NCI-H1105 treated with DMSO at 0.1 percent for 48 hours (cell line): ENCODE measurements at regions not wholly inside any gene's neighbourhood (a gene's known extent, or its start where the extent isn't known, plus 50 kb on each side); places are given as distances from the start of the nearest gene placed in this dataset.
A peak's percentile ranks its signal among the peaks of the same experiment; 100 is the strongest.

ENCODE experiments used
- DNase-seq: peaks from one replicate; lab custom pipeline; 2025; lab: John Stamatoyannopoulos, UW

GRCh38 chr9:84450029-84450428, 109.5 kb upstream of the SLC28A3 start:
- no peak for DNase-seq

GRCh38 chr9:84456527-84456926, 116.0 kb upstream of the SLC28A3 start:
- DNase-seq, result no peak

GRCh38 chr9:84460695-84461094, 120.1 kb upstream of the SLC28A3 start:
- no peak for DNase-seq

GRCh38 chr9:84463272-84463671, 122.7 kb upstream of the SLC28A3 start:
- no peak for DNase-seq

- no peak for DNase-seq
Observed at GRCh38 chr9:84466580-84467285, 126.2 kb upstream of the SLC28A3 start.

GRCh38 chr9:84471816-84472215, 131.3 kb upstream of the SLC28A3 start:
- no peak for DNase-seq

GRCh38 chr9:84478996-84479395, 138.4 kb upstream of the SLC28A3 start:
- no peak for DNase-seq

- DNase-seq, result no peak
Observed at GRCh38 chr9:84480071-84480470, 139.5 kb upstream of the SLC28A3 start.

GRCh38 chr9:84481231-84481630, 140.7 kb upstream of the SLC28A3 start:
- no peak for DNase-seq

GRCh38 chr9:84481636-84482218, 141.2 kb upstream of the SLC28A3 start:
- DNase-seq, result no peak

- no peak for DNase-seq
Observed at GRCh38 chr9:84482607-84483006, 142.0 kb upstream of the SLC28A3 start.

GRCh38 chr9:84484172-84484571, 143.6 kb upstream of the SLC28A3 start:
- no peak for DNase-seq

- DNase-seq, result no peak
Observed at GRCh38 chr9:84485539-84485938, 145.0 kb upstream of the SLC28A3 start.

GRCh38 chr9:84486663-84487062, 146.1 kb upstream of the SLC28A3 start:
- no peak for DNase-seq

- DNase-seq, result no peak
Observed at GRCh38 chr9:84490206-84490841, 149.8 kb upstream of the SLC28A3 start.

- no peak for DNase-seq
Observed at GRCh38 chr9:84490842-84491325, 150.3 kb upstream of the SLC28A3 start.

- no peak for DNase-seq
Observed at GRCh38 chr9:84492366-84493159, 152.0 kb upstream of the SLC28A3 start.

GRCh38 chr9:84493284-84493947, 152.9 kb upstream of the SLC28A3 start:
- peak; percentile 39 for DNase-seq

GRCh38 chr9:84499969-84500582, 159.5 kb upstream of the SLC28A3 start:
- no peak for DNase-seq

GRCh38 chr9:84500826-84501225, 160.3 kb upstream of the SLC28A3 start:
- DNase-seq, result no peak

GRCh38 chr9:84501587-84501986, 161.0 kb upstream of the SLC28A3 start:
- DNase-seq, result no peak
